IPS DF 4.7 (cell line): ENCODE measurements at regions not wholly inside any gene's neighbourhood (a gene's known extent, or its start where the extent isn't known, plus 50 kb on each side); places are given as distances from the start of the nearest gene placed in this dataset.

Experiments
- DNase-seq: peaks from one replicate; pipeline ENCODE4 v3.0.0-alpha.2; 2013; ENCODE audit warnings: low spot score; ENCODE audit errors: extremely low read depth

GRCh38 chr9:118569148-118569547, 800.1 kb downstream of the BRINP1 start:
- DNase-seq, result no peak

GRCh38 chr9:118570066-118570465, 799.2 kb downstream of the BRINP1 start:
- DNase-seq, result no peak

GRCh38 chr9:118575341-118576070, 793.7 kb downstream of the BRINP1 start:
- DNase-seq, result no peak

GRCh38 chr9:118577121-118577520, 792.1 kb downstream of the BRINP1 start:
- no peak for DNase-seq

- no peak for DNase-seq
Observed at GRCh38 chr9:118578467-118578866, 790.8 kb downstream of the BRINP1 start.

GRCh38 chr9:118583414-118583813, 785.8 kb downstream of the BRINP1 start:
- DNase-seq, result no peak

GRCh38 chr9:118586978-118587377, 782.3 kb downstream of the BRINP1 start:
- DNase-seq, result no peak

- DNase-seq, result no peak
Observed at GRCh38 chr9:118594428-118594827, 774.8 kb downstream of the BRINP1 start.

GRCh38 chr9:118595719-118596305, 773.4 kb downstream of the BRINP1 start:
- peak; percentile 44 for DNase-seq

- DNase-seq, result no peak
Observed at GRCh38 chr9:118596374-118597015, 772.7 kb downstream of the BRINP1 start.

- DNase-seq, result no peak
Observed at GRCh38 chr9:118606668-118607067, 762.6 kb downstream of the BRINP1 start.

GRCh38 chr9:118609355-118610044, 759.7 kb downstream of the BRINP1 start:
- DNase-seq, result no peak

GRCh38 chr9:118612201-118612600, 757.0 kb downstream of the BRINP1 start:
- DNase-seq, result no peak

- no peak for DNase-seq
Observed at GRCh38 chr9:118613996-118614395, 755.2 kb downstream of the BRINP1 start.

GRCh38 chr9:118618084-118618483, 751.2 kb downstream of the BRINP1 start:
- DNase-seq, result no peak

- DNase-seq, result no peak
Observed at GRCh38 chr9:118618849-118619248, 750.4 kb downstream of the BRINP1 start.

- no peak for DNase-seq
Observed at GRCh38 chr9:118624608-118625007, 744.6 kb downstream of the BRINP1 start.

GRCh38 chr9:118630079-118630478, 739.2 kb downstream of the BRINP1 start:
- no peak for DNase-seq

GRCh38 chr9:118630931-118631595, 738.2 kb downstream of the BRINP1 start:
- no peak for DNase-seq

- DNase-seq, result no peak
Observed at GRCh38 chr9:118631956-118632355, 737.3 kb downstream of the BRINP1 start.

GRCh38 chr9:118635416-118635815, 733.8 kb downstream of the BRINP1 start:
- DNase-seq, result no peak

- no peak for DNase-seq
Observed at GRCh38 chr9:118637681-118638080, 731.6 kb downstream of the BRINP1 start.
